ENCODE measurements at regions not wholly inside any gene's neighbourhood (a gene's known extent, or its start where the extent isn't known, plus 50 kb on each side); places are given as distances from the start of the nearest gene placed in this dataset.
"Not testable (repeated sequence)": the region's sequence is repeated elsewhere in the genome, so short reads cannot be mapped to it uniquely, and the experiment has no call there.

DNA sequence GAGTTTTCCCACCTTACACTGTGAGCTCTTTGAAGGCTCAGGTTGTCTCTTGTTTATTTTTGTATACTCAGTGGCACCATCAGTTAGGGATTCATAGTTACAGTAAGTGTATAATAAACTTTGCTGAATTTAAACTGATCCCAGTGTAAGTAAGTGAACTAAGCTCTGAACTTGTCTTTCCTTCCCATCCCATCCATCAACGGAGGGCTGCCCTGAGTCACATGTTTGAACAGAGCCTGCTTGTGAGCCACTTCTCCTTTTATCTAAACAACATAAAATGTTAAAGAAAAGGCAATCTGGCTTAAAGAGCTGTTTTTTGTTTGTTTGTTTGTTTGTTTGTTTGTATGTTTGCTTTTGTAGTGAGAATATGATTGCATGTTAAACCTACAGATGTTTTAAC, 185.7 kb upstream of the MARCKS start:
- no peak for DNase-seq (ENCODE audit: low read depth)

DNA sequence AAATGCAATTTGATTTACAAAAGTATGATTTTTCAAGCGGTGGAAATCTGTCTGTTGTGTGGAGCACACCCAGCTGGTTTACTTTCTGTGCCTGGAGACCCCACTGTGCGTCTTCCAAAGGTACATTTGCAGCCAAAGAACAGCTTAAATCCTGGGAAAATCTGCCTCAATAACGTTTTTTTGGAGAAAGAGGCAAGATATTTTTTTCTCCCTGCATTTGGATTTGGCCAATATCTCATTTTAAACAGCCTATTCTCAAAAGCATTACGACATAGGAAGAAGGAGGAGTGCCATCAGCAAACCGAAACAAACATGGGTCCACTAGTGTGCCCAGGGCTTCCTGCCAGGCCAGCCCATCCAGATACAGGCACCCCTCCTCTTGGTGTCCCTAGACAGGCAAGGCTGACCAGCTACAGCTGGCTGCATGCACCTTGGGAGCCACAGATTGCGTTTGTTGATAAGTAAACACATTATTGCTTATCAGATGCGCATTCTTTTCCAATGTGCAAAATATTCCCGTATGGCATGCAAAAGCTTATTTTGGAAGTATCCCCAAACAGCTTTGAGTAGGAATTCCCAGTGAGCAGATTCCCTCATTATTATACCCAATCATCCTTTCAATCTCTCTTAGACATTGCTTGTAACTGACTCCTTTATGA, 184.5 kb upstream of the MARCKS start:
- DNase-seq (ENCODE audit: low read depth), result no peak

DNA sequence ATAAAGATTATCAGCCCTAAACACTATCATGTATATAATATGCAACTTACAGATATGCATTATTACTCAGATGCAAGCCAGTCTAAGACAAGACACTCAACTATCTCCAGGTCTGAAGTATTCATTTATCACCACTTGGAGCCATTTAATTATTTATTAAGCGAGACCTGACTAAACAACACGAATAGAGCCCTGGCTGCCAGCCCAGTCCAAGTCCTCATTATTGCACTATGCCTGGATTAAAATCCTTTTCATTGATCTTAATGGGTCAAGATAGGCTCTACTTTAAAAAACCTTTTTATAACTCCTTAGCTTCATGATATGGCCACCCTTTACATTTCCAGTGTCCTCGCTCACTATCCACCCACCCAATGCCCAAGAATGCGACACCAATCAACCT, 183.1 kb upstream of the MARCKS start:
- DNase-seq (ENCODE audit: low read depth), result no peak

DNA sequence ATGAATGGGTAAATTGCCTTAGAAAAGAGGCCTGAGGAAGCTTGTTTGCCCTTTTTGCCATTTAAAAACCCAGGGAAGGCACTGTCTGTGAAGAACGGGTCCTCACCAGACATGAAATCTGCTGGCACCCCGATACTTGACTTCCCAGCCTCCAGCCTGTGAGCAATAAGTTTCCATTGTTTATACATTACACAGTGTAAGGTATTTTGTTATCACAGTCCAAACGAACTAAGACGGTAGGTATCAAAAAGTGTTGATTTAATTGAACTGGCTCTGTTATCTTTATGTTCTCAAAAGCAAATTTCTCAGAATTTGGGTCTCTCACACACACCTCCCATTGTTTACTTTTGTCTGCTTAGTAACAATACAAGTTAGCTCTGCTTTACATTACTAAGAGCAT, 181.1 kb upstream of the MARCKS start:
- no peak for DNase-seq (ENCODE audit: low read depth)

DNA sequence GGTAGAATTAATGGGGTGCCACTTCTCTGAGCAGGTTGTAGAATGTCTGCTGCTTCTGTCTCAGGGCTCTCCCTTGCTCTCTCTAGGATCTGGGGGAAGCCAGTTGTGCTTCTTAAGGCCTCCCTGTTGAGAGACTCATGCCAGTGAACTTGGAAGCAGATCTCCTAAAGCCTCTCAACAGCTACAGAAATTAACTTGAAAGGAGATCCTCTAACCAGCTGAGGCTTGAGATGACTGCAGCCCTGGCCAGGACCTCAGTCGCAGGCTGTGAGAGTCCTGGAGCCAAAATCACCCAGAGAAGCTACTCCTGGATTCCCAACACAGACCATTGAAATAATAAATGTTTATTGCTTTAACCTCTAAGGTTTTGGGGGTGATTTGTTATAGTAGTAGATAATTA, 180.2 kb upstream of the MARCKS start:
- DNase-seq (ENCODE audit: low read depth), result no peak

DNA sequence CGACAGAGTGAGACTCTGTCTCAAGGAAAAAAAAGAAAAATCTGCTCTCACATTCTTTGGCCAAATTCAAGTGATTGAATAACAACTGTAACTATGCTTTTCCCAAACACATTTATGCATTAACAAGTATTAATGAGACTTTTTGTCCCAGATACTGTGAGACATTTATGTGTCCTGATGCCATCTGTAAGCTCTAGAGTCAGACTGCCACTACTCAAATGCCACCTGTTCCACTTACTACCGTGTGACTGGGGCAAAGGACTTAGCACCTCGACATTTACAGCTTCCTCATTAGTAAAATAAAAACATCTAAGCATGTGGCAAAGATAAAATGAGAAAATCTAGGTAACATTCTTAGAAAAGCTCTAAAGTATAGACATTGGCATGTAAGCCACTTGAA, 178.1 kb upstream of the MARCKS start:
- DNase-seq (ENCODE audit: low read depth), result no peak

DNA sequence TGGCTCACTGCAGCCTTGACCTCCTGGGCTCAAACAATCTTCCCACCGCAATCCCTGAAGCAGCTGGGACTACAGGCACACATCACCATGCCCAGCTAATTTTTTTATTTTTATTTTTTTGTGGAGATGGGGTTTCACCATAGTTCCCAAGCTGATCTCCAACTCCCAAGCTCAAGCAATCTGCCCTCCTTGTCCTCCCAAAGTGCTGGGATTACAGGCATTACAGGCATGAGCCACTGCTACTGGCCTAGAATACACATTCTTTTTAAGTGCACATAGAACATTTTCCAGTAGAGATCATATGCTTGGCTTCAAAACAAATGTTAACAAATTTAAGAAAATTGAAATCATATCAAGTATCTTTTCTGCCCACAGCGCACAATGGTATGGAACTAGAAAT, 176.8 kb upstream of the MARCKS start:
- no peak for DNase-seq (ENCODE audit: low read depth)

DNA sequence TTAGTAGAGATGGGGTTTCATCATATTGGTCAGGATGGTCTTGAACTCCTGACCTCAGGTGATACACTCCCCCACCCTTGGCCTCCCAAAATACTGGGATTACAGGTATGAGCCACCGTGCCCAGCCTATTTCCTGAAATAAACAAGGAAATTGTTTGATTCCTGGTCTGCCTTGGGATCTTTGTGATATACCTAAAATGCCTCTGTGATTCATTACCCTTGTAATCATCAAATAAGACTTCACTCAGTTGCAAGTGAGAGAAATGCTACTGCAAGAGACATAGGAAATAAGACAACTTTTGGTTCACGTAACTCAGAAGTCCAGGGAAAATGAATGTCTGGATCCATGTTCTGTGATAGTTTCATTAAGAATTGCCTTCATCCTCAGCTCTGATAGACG, 173.2 kb upstream of the MARCKS start:
- no peak for DNase-seq (ENCODE audit: low read depth)

DNA sequence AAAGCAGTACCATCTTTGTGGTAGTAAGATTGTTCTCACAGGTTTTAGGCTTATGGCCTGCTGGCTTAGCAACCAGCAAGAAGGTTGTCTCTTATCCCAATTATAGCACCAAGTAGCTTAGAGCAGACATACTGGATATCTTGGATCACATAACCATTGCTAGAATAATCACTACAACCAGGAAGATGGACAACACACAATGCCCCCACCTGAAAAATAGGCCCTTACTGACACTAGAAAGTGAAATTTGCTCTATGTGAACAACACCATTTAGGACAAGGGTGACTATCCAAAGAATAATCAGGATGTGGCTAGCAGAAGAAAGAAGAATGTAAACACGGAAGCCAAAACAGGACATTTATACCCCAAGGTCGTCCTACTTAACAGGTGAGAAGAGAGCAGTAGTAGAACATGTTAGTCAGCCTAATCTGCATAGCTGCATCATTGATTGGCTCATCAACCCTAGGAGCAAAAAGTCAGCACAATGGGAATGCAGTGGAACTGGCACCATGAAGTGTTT, 172.7 kb upstream of the MARCKS start:
- no peak for DNase-seq (ENCODE audit: low read depth)

DNA sequence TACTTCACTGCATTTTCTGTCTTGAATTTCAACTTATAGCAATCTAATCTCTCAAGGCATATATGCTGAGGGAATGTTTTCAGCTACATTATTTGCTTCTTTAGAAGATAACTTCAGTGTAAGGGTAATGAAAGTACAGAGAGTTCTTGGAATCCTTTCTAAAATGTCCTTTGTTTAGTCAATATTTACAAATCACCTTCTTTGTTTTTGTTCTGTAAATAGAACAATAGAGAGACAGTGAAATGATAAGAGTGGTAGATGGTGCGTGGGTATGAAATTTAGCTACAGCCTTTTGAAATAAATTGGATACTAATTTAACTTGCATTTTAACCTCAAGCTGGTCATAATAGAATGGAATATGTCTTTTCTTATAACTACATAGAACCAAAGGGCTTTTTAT, 171.1 kb upstream of the MARCKS start:
- DNase-seq (ENCODE audit: low read depth), result no peak

DNA sequence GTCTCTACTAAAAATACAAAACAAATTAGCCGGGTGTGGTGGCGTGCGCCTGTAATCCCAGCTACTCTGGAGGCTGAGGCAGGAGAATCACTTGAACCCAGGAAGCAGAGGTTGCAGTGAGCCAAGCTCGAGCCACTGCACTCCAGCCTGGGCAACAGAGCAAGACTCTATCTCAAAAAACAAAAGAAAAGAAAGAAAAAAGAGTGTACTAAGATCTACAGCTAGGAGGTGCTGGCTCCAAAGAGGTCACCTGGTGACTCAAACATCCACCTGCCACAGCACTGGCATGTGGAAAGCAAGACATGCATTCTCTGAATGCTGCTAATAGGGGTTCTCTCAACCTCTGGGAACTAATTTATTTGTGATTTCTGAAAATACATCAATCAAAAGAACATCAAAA, 167.5 kb upstream of the MARCKS start:
- DNase-seq (ENCODE audit: low read depth), result not testable (repeated sequence)

DNA sequence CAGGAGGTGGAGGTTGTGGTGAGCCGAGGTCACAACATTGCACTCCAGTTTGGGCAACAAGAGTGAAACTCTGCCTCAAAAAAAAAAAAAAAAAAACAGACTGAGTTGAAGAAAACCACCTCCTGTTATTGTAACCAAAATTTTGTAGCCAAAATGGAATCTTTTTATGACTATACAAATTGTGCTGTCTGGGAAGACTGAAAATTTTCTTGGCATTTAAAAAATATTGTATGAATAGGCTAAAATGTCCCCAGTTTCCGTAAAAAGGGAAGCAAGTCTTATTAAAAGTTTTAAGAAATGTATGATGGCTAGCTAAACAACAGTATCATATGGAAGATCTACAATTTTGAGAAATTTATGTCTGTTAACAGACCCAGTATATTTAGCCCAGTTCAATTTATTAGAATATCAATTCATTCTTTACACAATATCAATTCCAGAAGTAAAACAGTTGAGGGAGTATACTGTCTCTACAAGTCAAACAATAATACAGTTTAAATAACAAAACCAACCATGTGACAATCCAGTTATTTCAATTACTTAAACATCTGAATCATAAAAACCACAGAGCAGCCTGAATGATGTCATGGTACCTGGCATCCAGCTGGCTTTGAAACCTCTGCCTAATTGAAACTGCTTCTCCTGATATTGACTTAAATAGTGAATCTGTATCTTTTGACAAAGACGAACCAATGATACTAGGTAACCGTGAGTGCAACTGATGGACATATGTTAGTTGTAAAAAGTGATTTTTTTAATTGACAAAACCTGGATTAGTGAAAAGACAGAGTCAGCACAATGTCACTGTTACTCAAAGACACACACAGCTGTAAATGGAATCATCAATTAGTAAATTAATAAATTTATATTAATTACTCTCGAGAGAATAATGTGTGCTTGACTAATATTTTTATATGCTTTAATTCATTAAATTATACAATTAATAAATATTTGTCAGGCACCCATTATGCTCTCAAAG, 166.6 kb upstream of the MARCKS start:
- no peak for DNase-seq (ENCODE audit: low read depth)

DNA sequence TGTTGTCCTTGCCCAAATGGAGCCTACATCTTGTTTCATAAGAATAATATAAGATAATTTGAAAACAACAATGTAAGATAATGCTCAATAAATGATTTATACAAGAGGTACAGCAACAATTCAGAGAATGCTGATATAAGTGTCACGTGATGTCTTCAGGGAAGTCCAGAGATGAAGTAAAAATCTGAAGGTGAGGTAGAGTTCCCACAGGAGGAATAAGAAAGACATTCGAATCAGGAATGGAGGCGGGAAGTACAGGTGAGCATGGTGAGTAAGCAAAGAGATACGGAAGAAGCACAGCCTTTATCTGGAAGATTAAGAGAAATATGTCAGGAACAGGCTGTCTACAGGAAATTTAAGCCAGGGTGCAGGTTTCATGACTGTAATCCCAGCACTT, 165.9 kb upstream of the MARCKS start:
- DNase-seq (ENCODE audit: low read depth), result no peak

DNA sequence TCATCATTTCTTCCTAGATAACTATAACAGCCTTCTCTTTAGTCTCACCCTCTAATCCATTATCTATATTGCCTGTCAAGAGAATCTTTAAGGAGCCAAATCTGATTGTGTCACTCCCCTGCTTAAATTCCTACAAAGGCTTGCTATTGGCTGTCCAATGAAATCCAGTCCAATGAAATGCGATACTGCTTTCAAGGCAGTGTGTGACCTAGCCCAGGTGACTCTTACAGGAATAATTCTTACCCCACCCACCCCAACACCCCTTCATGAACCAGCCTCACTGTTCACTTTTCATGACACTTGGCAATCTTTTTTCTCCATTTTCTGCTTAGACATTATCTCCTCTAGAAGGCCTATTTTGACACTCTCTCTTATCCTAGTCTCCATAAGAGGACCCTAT, 163.3 kb upstream of the MARCKS start:
- DNase-seq (ENCODE audit: low read depth), result no peak

DNA sequence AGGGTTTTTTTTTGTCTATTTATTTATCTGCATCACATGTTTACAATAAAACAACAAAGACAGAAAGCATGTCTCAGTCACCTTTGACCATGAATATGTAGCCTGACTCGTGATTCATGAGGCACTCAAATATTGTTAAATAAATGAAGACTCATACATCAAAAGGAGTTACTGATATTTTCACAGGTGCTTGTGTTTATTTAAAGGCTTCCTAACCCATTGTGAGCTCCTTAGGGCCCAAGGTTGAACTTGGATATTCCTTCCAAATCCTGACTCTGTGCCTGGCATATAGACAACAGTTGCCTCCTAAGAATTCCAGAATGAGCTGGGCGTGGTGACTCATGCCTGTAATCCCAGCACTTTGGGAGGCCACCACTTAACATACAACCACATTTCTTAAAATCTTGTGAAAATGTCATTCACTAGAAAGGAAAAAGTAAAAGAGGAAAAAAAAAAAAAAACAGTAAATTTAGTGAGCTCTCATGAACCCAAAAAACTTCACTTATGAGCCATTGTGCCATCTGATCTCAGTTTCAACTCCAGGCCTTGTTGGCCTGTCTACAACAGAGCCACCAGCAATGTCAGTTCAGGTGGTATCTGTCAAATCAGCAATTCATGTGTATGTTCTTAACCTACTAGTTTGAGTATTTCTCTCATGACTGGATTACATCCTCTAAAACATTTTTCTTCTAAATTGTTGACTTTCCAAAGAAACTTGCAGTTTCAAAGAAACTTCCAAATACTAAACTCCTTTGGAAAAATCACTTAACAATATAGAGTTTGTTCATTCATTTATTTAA, 162.7 kb upstream of the MARCKS start:
- no peak for DNase-seq (ENCODE audit: low read depth)

DNA sequence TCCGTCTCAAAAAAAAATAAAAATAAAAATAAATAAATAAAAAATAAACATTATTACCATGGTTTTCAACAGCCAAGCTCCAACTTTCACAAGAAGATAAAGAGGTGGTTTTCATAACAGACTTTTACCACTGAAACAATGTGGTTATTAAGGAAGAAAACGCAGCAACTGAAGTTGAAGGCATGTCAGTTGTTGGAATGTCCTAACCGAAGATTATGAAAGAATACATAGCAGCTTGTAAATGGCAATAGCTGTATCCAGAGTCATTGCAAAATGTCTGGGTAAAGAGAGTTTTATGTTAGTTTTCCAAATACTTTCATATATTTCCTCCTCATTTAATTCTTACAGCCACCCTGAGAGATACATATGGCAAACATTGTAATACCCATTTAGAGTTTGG, 161.6 kb upstream of the MARCKS start:
- no peak for DNase-seq (ENCODE audit: low read depth)

DNA sequence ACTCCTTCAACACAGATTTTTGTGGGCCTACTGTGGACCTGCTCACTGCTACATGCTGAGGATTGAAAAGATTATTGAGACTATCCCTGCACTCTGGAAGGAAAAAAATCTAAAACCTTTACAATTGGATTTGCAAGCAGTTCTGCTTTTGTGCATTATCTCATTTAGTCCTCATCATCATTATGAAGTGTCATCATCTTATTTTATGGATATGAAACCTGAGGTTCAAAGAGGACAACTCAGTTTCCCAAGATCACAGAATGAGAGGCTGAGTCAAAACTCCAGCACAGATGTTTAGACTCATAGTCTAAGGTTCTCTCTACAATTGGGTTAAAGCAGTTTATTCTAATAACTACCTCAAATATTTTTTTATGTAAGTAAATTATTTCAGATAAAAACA, 160.2 kb upstream of the MARCKS start:
- DNase-seq (ENCODE audit: low read depth), result no peak

DNA sequence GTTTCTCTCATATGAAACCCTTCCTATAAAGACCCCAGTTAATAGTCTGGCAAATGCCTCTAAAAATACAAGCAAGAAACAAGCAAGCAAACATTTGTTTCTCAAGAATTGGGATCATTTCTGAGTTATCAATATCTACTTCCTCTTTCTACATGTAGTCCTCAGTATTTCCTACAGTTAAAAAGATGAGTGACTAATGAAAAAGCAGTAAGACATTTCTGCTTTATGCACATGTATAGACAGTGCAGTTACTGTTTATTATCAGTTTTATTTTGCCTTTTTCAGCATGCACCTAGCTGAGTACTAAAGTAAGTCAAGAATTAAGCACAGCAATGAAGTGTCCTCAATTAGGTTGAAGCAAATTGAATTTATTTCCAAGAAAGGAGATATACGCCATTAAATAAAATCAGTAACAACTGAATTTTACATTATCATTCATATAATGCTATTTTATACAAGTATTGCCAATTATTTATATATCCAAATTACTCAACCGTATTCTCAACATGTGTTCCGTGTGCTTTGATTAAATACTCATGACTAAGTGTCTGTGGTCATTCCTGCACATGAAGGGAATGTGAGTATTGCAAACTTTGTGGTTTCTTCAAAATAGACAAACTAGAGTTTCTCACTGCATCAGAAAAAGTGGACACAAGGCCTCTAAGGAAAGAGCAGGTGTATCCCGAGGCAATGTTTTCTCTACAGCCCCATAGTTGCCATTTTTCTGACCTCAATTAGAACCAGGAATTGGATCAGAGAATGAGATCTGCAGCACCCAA, 159.3 kb upstream of the MARCKS start:
- DNase-seq (ENCODE audit: low read depth), result no peak

DNA sequence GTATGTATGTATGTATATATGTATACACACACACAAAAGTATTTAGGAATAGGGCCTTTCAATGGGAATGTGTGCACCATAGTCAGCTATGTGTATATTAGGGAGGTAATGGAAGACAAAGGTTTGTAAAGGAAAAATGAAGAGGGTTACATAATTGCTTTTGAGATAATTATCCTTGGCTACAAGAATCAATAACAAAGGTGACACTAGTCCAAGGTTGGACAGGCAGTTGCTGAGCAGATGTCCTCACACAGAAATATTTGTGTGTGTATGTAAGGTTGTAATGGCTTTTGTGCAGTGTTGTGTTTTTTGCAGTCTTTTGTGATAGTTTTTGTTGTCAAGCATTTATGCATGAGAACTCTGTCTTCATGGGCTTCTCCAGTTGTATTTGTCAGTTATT, 157.9 kb upstream of the MARCKS start:
- DNase-seq (ENCODE audit: low read depth), result no peak

DNA sequence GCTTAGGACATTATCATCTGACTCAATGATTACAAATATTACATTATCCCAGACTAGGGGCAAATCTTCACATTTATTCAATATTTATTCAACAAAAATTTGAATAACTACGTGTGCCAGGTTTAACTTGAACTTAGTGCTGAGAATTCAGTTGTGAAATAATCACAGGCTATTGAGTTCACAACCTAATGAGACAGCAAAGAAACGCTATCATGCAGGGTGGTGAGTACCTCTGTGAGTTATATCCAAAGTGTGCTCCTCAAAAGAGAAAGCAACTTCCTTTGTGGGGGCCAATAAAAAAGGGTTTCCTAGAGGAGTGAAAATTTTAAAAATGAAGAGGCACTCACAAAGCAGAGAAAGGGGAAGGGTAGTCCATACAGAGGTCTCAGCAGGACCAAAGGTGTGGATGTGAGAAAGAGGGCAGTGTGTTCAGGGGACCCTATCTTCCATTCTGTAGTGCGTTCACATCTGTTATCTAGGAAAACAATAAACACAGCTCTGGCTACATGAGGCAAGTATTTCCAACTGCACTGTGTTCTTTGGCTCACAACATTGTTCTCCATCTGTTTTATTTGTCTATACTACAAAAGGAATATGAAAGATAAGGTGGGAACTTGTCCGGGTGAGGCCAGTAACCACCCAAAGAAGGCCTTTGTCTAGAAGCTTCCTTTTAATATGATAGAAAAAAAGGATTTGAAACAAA, 155.4 kb upstream of the MARCKS start:
- no peak for DNase-seq (ENCODE audit: low read depth)

DNA sequence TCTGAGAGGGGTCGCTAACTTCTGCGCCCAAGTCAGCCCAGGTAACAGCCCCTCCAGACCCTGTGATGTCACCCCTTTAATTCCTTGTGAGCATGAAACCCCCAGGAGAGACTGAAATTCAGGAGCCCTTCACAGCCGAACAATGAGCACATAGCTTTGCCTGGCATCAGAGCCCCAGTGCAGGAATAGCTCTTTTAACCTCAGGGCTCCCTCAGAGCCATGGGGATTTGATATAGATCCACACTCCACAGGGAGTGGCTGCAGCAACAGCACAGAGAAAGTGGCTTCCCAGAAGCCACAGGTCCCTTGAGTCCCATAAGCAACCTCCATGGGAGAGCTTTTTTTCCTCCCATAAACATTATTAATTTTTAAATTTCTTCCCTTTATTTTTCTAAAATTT, 150.0 kb upstream of the MARCKS start:
- no peak for DNase-seq (ENCODE audit: low read depth)
